Stimulated activated CD4-positive, alpha-beta T cell treated with anti-CD3 and anti-CD28 coated beads, TNF-alpha, amount 100 ng/mL, for 24 hours (primary cell): ENCODE measurements at regions not wholly inside any gene's neighbourhood (a gene's known extent, or its start where the extent isn't known, plus 50 kb on each side); places are given as distances from the start of the nearest gene placed in this dataset.
A peak's percentile ranks its signal among the peaks of the same experiment; 100 is the strongest.

Experiments
- DNase-seq, 3 experiments: peaks; one replicate each; pipeline ENCODE4 v3.0.0-alpha.2; 2020; ENCODE audit warnings: low read depth in 3 of 3

DNA sequence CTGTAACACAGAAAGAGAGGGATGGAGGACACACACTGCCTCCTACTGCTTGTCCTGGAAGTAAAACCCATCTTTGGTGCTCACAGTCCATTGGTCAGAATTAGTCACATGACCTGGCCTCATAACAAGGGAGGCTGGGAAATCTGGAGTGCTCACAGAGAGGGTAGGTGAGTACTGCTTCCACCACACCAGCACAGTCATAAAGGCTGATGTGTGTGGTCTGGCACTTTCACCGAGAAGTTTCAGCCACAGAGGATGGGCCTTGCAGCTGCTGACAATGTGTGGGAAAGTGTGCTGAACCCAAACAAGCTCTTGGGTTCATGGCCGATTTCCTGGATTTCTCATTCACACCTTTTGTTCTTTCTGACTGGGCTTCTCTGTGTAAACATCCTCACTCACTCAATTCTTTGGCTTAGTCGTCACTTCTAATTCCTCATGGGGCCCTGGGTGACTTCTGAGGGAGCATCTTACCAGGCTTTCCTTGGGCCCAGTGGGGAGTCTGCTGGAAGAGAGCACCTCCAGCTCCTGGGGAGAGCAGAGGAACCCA, 100.7 kb downstream of the ASB7 start:
- peak in 1 of 3 experiments; percentile 28 for DNase-seq

DNA sequence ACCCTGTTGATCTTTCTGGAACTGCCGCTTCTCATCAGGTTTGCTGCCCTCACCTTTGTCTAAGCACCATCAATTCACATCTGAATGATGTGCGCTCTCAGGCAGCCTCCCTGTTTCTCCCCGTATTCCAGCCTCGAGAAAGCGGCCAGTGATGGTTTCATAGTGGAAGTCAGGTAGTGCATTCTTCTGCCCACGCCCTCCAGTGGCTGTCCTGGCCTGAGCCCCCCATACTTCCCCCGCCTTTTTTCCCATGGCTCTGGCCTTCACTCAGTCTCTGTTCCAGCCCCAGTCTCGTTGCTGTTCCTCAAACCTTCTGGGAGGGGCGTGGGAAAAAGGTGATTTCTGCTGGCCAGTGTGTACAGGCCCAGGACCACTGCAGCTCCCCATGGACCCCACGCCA, 101.3 kb downstream of the ASB7 start:
- DNase-seq: no peak

DNA sequence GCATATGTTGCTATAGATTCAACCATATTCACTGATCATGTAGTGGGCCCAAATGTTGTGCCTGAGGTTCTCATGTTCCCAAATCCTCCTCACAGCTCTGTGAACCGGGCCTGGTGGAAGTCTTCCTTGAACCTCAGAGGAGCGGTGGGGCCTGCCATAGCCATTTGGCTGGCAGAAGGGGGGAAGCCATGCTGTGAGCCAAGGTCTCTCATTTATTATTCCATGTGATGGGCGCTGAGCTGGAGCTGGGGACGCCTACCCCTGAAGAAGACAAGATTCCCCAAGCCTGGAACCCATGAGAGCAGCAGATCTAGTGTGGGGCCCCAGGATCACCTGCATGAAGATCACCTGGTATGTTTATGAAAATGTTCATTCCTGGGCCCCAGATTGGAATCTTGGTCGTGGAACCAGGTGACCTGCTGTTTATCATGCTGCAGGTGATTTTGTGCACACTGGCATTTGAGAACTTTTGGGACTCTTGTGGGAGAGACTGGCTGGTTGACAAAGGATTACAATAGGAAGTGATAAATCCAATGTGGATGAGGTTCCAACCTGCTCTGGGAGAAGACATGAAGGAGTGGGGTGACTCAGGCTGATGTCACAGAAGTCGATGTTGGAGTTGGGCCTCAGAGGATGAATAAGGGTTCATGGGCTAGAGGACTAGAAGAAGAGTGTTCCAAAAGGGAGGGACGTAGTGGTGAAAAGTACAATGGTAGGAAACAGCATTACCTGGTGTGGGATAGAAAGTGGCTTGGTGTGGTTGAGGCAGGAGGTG, 102.1 kb downstream of the ASB7 start:
- DNase-seq: no peak

DNA sequence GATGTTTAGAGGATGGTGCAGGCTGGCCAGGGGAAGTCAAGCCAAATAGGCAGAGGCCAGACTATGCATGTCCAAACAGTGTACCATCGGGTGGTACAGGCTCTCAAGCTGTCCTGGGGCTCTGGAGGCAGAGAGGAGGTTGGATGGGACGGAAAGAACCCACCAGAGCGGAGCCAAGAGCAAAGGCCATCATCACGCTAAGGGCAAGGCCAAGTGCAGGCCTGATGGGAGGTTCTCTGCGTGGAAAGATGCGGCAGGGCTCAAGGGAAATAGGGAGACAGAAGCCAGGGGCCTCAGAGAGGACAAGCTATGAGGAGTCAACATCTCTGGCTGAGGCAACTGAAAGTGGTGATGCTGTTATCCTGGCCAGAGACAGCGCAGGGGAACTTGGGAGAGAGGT, 102.7 kb downstream of the ASB7 start:
- no peak for DNase-seq

- DNase-seq: no peak
Measured at GRCh38 chr15:100705841-100706240, 103.5 kb downstream of the ASB7 start.

- DNase-seq: no peak
Measured at GRCh38 chr15:100707229-100707628, 104.8 kb downstream of the ASB7 start.

DNA sequence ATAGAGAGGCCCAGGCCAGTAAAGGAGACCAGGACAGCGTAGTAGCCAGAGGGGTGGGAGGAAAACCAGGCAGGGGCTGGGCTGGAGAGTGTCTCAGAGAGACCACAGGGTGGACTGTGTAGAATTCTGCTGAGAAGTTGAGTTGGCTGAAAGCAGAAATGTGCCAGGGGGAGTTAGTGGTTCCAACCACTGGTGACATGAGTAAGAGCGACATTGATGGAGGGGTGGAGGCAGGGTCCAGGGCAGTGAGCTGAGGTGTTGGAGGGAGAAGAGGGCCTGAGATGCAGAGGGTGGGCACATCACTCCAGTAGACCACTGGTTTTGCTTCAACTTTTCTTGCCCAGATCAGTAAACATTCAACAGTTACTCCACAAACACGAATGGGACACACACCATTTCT, 106.5 kb downstream of the ASB7 start:
- DNase-seq: no peak

- DNase-seq: no peak
Measured at GRCh38 chr15:100710222-100710621, 107.8 kb downstream of the ASB7 start.

- DNase-seq: no peak
Measured at GRCh38 chr15:100710744-100711515, 108.5 kb downstream of the ASB7 start.

GRCh38 chr15:100711516-100712021, 109.2 kb downstream of the ASB7 start:
- DNase-seq: no peak

DNA sequence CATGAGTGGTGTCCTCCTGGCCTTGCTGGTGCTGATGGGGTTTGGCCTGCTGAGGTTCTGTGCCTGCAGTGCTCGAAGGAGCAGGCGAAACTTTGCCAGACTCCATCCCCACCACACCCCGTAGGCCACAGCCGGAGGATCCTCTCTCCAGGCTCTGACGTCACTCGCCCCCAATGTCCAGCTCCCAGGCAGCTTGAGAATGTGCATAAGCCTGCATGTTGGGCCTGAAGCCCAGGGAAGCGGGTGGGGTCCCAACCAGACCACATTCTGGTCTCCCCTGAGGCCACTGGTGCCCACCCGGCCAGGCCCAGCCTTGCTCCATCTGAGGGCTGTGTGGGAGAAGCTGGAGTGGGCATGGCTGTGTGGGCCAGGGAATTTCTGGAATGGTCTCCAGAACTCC, 109.8 kb downstream of the ASB7 start:
- no peak for DNase-seq

GRCh38 chr15:100713163-100713867, 110.9 kb downstream of the ASB7 start:
- DNase-seq: no peak

DNA sequence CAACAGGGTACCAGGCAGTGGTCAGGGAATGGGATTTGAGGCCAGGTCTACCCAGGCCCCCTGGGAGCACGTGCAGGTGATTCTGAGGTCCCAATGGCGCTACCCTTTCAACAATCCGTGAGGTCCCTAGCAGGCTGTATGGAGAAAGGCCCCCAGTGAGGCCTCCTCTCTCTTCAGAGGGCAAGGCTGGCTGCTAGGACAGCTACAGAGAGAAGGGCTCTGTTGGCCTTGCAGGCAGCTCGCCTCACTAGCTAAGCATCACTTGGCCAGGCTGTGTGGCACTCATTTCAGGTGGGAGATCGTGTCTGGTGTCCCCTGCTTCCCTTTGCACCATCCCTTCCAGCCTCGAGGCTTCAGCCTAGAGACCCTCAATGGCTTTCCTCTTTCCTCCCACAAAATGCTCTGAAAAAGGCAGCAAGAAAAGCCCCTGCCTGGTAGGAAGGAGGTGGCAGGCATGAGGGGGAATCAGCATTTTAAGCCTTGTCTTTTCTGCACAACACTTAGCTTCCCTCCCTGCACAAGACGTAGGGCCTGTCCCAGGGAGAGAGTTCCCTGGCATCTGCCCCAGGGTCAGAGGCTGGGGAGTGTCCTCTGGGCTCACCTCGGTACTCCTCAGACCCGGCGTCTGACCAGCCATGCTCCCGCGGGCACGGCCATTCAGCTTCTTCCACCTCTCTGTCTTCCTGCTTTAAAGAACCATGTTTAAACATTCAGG, 111.8 kb downstream of the ASB7 start:
- DNase-seq: no peak

DNA sequence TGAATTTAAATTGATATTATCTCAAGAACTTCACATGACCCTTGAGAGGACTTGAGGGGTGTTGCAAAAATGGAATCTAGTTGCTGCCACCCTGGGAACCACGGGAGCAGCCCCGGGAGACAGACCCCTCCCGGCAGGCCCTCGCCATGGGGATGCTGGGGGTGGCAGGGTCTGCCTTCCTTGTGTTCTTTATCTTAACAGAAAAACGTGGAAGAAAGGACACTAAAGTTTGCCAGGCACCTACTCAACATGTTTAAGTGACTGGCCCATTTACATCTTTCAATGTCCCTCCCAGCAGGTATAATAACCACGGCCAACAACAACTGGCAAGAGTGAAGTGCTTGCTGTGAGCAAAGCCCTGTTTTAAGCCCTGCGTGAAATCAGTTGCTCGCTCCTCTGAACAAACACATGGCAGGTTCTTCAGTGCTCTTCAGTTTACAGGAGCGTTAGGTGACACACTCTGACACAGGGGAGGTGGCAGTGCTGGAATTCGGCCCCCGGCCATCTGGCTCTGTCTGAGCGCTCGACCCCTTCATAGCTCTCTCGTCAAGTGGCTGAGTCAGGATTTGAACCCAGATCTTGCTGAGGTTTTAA, 112.5 kb downstream of the ASB7 start:
- no peak for DNase-seq

DNA sequence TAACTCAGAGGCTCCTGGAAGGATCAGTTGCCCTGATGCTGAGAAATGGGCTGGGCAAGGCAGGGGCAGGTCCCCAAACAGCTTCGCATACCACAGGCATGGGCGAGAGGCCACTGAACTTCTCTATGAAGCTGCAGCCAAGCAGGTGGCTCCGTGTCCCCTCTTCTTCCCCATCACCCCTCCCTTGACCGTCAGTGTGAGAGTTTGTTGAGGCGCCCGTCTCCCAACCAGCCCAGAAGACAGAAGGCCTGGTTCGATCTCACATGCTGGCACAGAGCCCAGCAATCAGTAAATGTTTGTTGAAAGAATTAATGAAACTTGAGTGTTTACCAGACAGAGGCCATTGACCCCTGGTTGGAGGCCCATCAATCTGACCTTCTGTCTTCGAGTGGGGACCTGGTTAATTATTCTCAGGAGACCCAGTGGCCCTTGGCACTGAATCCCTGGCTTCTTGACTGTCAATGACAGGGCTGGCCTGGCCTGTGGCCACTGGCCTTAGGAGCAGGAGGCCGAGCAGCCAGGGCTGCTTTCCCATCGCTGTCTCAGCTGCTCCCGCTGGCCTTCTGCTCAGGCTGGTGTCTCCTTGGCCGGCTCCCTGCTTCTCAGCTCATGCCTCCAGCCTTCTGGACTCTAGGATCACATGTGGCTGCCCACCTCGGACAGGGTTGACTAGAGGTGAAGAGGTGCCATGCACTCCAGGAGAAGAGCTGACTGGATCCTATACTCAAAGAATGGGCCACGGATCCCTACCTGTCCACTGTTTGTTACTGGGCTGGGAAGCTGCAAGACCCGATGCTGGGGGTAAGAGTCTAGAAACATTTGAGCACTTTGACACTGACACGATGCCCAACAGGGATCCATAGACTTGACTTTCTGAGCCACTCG, 113.4 kb downstream of the ASB7 start:
- DNase-seq: no peak

- no peak for DNase-seq
Measured at GRCh38 chr15:100716456-100717085, 114.2 kb downstream of the ASB7 start.

DNA sequence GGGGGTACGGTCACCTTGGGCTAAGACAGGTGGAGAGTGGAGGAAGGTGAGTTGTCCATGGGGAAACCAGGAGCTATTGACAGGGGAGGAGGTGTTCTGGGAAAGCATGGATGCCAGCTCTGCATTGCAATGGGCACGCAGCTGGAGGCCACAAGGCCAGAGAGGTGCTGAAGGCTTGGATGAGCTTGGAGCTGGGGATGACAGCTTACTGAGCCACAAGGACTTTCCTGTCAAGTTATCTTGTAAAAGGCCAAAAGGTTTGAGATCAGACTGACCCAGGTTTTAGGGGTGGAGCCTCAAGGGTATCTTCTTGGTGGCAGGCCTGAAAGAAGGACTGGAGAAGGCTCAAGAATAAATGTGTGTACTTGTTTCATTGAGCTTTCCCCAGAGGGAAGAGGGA, 115.2 kb downstream of the ASB7 start:
- DNase-seq: no peak

DNA sequence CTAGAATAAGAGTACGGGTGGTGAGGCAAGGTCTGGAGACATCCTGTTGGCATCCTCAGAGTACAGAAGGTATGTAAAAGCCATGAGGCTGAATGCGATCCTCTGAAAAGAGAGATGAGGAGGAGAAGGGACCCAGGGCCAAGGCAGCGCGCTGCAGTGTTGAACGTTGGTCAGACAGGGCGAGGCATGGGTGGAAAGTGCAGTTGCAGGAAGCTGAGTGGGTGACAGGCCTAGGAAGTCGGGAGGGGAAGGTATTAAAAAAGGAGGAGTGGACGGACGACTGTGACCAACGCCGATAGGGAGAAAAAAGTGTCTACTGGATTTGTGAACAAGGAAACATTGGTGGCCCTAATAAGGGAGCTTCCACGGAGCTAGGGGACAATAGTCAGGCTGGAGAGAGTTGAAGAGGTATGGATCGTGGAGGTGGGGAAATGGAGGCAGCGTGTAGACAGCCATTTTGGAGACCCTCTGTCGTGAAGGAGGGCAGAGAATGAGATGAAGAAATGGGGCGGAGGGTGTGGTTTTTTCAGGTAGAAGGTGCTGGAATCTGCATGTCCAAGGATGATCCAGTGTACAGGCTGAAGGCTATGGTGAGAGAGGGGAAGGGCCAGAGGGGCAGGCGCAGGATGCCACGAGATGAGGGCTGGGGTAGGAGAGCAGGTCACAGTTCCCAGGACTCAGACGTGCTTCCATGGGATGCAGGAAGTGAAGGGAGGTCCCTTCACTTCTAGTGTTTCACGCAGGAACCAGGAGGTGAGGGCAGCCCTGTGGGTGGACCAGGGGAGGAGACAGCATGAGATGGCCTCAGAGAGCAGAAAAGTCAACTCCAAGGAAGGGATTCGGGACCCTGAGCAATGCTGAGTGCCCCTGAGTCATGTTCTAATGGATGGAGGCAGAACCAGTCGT, 115.9 kb downstream of the ASB7 start:
- DNase-seq: no peak
